HL-60/S4 treated with retinoic acid at 250 ng/mL for 4 days and 3 days (cell line): ENCODE measurements at regions not wholly inside any gene's neighbourhood (a gene's known extent, or its start where the extent isn't known, plus 50 kb on each side); places are given as distances from the start of the nearest gene placed in this dataset.

Source experiments
- in situ Hi-C: fragments of 300-500 bp; cut with MboI; formaldehyde crosslinking; loops from 2 replicates; pipeline ENCODE4 v1.7.0; 2022; ENCODE audit warnings: low sequenced_read_pairs

DNA sequence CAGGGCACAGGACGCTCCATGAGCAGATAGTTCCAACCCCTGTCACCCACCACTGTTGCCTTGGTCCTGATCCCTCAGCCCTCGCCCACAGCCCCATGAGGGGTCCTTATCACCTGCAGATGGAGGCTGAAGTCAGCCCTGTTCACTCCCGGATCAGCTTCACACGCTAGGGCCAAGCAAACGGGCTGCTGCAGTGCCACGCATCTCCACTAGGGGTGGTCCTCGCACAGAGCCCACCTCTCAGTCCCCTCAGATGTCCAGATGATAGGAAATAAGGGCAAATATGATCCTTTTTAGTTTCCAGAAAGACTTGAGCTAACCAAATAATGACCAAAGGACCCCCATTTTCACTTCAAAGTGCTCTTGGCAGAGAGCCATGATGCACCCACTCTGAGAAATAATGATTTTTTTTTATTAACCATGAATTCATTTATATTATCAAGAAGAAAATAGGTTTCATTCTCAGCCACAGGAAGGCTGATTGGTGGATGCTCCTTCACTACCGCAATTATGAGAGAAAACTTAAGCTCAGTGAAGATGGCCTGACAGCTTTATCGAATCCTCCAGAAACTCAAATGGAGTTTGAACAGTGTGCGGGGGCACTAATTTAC is 71.9 kb upstream of the KLHL29 start:
- in situ Hi-C loops = no loop called here

DNA sequence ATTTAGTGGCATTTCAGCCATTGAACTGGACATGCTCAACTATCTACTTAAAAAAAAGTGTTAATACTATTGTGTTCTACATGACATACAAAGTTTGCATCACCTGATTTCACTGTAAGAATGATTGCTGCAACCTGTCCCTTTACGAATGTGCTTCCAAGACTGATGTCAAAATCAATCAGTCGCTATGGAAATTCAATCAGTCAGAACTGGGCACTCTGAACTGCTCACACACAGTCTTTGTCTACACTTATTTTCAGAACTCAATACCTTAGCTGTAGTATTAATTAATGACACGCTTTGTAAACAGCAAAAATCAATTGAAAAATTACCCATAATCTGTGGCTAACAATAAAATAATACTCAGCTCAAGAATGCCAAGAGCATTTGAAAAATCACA is 70.3 kb upstream of the KLHL29 start:
- in situ Hi-C loops = no loop called here

DNA sequence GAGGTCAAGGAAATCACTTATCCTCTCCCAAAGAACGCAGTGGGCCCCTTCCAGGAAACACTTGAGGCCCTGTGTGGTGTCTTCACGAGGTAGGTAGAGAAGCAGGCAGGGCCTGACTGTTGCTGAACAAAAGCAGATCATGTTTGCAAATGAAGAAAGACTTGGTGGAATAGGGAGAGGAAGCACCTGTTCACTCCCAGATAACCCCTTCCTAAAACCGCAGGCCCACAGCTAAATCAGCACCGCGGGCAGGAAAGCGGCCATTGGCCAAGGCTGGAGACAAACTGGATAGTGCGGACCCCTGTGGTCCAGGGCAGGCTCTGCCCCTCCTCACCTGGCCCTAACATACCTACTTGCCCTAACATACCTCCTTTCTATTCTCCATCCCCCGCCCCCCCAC is 64.9 kb upstream of the KLHL29 start:
- in situ Hi-C loops = no loop called here

DNA sequence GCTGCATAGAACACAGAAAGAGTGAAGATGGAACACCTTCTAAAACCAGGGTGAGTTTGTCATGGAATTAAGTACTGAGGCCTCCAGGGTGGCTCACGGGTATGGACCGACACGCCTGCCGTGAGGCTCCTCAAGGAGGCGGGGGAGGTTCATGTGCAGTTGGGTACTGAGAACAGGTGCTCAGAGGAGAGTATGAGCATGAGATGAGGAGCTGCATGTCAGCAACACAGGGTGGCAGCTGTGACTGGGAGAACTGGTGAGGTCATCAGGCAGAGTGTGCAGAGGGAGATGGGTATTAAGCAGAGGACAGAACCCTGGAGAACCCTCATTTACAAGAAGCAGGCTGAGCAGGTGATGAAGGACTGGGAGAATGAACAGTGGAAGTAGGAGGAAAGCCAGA is 63.2 kb upstream of the KLHL29 start:
- in situ Hi-C loops = no loop called here

DNA sequence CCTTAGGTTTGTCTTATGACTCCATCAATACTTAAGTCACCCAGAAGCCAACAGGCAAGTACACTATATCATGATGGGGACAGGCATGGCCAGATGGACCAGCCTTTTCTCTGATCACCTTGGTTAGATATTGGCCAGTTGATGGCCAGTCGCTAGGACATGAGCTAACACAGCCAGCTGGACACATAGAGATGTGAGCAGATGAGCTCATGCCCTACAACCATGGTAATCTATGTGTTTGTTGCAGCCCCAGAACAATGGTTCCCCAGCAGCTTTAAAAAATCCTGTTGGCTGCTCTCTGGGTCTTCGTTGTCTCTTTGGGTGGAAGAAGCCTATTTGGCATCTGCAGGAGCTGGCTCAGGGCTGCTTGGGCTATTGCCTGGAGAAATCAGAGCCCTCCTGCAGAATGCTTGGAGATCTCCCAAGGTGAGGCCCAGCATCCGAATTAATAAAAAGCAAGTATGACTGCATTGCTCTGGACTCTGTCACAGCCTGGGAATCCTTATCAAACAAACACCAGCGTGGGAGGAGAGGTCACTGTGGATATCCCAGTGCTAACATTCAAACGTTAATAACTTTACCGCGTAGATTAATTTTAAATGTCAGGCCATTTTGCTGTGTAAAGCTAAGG is 62.3 kb upstream of the KLHL29 start:
- in situ Hi-C loops = no loop called here

DNA sequence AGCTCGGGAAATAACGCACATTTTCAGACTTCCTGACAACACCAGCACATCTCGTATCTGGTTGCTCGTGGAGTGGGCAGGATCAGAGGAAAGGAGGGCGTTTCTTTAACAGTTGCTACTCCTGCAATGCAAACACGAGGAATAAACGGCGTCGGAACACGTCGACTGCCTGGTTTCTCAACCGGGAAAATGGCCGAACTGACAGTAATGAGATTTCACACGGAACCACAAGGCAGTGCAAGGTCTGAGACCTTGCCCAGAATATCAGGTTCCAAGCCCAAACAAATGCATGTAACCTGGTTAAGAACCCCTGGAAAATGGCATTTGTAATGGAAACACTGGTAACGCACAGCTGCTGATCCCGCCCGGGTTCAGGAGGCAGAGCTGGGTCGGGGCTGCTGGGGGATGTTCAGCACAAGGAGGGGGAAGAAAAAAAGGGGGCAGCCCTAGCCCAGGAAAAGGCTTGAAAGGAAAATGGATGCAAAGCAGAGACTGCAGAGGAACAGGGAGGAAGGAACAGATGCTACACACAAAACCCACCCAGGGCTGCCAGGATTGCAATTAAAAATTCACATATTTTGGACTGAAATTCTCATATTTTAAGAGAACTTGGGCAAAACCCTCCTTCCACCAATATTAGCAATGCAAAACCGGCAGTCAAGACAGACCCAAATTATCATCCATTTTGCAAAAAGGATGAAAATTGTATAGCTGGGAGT is 61.6 kb upstream of the KLHL29 start:
- in situ Hi-C loops = no loop called here

DNA sequence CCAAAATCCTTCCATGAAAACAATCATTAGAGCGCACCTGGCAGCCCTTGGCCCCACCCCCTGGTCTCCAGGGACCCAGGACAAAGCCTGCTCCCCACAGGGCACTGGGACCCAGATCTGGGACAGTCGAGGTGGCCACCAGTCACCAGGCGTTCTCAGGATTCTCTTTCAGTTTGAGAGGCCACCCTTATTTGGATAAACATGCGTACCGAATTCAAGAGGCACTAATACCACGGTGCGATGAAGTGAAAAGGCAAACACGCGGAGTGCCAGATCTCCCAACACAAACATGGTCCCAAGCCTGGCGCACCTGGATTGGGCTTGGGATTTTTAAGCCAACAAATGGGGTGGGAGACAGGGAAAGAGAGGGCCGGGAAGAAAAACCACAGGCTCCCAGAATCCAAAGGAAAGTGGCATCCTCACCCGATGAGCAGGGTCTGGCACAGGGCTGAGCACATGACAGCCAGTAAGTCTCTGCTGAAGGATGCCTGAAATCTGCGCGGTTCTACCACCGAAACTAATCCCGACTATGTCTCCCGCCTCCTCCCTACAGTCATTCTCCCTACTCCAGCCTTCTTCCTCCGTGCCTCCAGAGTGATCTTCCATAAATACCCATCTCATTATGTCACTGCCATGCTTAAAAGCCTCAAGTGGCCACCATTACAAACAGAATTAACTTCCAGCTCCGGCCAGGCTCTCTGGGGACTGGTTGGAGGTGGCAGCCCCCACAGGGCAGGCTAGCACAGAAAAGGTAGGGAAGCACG is 60.9 kb upstream of the KLHL29 start:
- in situ Hi-C loops = no loop called here

DNA sequence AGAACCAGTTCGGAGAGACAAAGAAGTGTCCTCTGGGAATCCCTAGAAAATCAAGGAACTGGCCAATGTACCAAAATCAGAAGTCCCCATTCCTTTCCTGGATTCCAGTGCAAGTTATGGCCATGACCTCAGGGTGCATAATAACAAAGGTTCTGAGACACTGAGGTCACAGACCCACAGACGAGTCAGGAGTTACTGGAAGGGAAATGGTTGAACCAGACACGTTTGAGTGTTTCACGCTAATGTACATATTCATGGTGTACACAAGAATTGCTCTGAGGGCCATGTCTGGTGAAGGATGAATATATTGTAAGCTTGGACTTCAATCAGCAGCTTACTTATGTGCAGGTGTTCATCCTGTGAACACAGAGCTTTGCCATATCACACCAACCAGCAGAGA is 58.6 kb upstream of the KLHL29 start:
- in situ Hi-C loops = no loop called here

DNA sequence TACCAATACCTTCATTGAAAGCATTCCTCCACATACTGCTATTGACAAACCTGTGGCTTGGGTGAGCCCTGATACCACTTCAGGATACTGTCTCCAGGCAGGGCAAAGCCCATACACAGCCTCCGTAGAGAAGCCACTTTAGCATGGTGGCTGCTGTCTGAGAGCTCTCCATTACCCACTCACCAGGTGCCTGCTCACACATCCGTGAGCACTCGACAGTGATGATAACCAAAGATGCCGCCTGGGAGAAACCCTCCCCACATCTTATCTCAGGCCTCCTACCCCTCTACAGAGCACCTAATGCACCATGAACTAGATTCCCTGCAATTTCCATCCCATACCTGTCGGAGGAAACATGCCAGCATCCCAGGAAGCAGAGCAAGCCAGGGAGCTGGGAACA is 57.6 kb upstream of the KLHL29 start:
- in situ Hi-C loops = no loop called here

DNA sequence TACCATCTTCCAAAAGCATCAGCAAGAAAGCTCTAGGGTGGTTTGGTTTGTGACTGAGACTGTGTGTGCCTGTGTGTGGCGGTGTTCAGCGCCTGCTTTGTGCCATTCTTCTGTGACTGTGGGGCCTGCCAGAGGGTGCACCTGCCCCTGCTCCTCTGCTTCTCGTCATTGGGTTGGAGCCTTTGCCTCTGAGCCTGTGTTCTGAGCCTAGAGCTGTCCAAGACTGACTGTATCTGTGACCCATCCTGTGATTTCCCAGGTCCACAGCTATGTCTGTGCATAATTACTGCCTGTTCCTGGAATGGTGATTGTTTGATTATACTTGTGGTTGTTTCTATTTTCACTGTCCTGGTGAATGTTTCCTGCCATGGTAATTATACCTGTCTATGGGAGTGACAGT is 57.1 kb upstream of the KLHL29 start:
- in situ Hi-C loops = no loop called here

DNA sequence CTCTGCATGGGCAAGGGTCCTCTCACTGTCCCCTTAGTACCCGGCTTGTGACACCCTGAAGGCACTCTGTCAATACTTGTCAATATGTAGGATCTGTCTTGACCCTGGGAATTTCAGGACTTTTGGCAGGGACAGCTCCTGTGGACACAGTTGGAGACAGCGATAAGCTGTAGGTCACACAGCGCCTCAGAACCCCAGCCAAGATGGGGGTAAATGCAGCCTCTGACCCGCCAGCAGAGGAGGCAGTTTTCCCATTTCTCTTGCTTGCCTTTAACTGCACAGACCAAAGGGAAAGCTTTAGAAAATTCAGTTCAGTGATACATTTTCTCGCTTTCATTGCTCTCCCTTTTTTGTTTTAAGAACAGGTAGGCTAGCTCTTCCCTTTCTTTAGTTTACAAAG is 54.8 kb upstream of the KLHL29 start:
- in situ Hi-C loops = no loop called here
